OCI-LY3 (cell line): ENCODE measurements at regions not wholly inside any gene's neighbourhood (a gene's known extent, or its start where the extent isn't known, plus 50 kb on each side); places are given as distances from the start of the nearest gene placed in this dataset.

Experiments used
- CTCF ChIP-seq: fragments of 200-600, 300-600 bp; sonication (generic); IDR thresholded peaks from 2 replicates; pipeline ENCODE4 v1.5.1; 2014; ENCODE audit warnings: antibody characterized with exemption, low read length, low read depth
- EZH2phosphoT487 ChIP-seq: fragments of 200-600 bp; shearing (Covaris generic); IDR thresholded peaks from 2 replicates; pipeline ENCODE4 v1.6.1; 2018; ENCODE audit warnings: antibody characterized with exemption, mixed run types, low read depth

GRCh38 chr9:89697553-89697952 is 92.7 kb downstream of the GADD45G start:
- TF ChIP-seq CTCF (no peak), EZH2phosphoT487 (no peak)
